Endothelial cell of umbilical vein (primary cell): ENCODE measurements at regions not wholly inside any gene's neighbourhood (a gene's known extent, or its start where the extent isn't known, plus 50 kb on each side); places are given as distances from the start of the nearest gene placed in this dataset.

Source experiments
- BruUV-seq: library from RNA; stranded (reverse); fragments of 400-500 nt; replicated peaks from 2 replicates; lab custom pipeline; 2021; lab: Mats Ljungman, UMichigan
- CTCF ChIA-PET: fragments of 300-600, 350-600 bp; sonication (Branson Sonifier 250); formaldehyde crosslinking; loops from one replicate; lab custom pipeline; 2021; ENCODE audit warnings: antibody characterized with exemption, inconsistent platforms; lab: Charles Lee
- POLR2A ChIA-PET: fragments of 300-600, 350-600 bp; sonication (Branson Sonifier 250); formaldehyde crosslinking; loops from one replicate; lab custom pipeline; 2021; ENCODE audit warnings: antibody characterized with exemption, inconsistent platforms; lab: Charles Lee
- DNase-seq: peaks from one replicate; pipeline ENCODE4 v3.0.0-alpha.2; 2011; ENCODE audit warnings: low read depth, low spot score
- FAIRE-seq: peaks from 2 replicates; lab custom pipeline; 2011; peaks lifted over from hg19 to GRCh38; lab: Jason Lieb, UNC
- H2AFZ ChIP-seq: 2 replicates; pipeline ENCODE4 v1.6.0; 2012; ENCODE audit warnings: low read depth, low read length, control low read depth, inconsistent platforms
- H3K27ac ChIP-seq: 2 replicates; pipeline ENCODE4 v1.5.1; 2011; ENCODE audit warnings: low read depth, mild to moderate bottlenecking, control low read depth, low read length, moderate library complexity; ENCODE audit not compliant: insufficient read depth
- H3K27me3 ChIP-seq, 2 experiments: 2 replicates each; pipeline versions ENCODE4 v1.6.0 to v1.6.1; 2011; ENCODE audit warnings: low read length in 2 of 2, mixed read lengths in 1 of 2; ENCODE audit not compliant: control insufficient read depth in 2 of 2, insufficient read depth in 2 of 2
- H3K36me3 ChIP-seq, 2 experiments: 2 replicates in 1 of 2; 3 replicates in 1 of 2; pipeline ENCODE4 v1.5.1; 2011; ENCODE audit warnings: low read length in 2 of 2, mild to moderate bottlenecking in 1 of 2, moderate library complexity in 1 of 2; ENCODE audit not compliant: control insufficient read depth in 2 of 2, insufficient read depth in 2 of 2; ENCODE audit errors: extremely low read depth in 1 of 2
- H3K4me1 ChIP-seq: 3 replicates; pipeline ENCODE4 v1.5.1; 2011; ENCODE audit warnings: mild to moderate bottlenecking, low read length; ENCODE audit not compliant: control insufficient read depth, insufficient read depth; ENCODE audit errors: extremely low read depth
- H3K4me2 ChIP-seq: 2 replicates; pipeline ENCODE4 v1.6.1; 2011; ENCODE audit warnings: low read length, control low read depth, mixed read lengths; ENCODE audit not compliant: insufficient read depth
- H3K4me3 ChIP-seq, 3 experiments: fragments of 200-600 bp in 1 of 3; sonication (generic), shearing (Covaris generic) in 1 of 3; replicated peaks in 1 of 3; 2 replicates each; pipeline ENCODE4 v1.5.1; 2011 to 2016; ENCODE audit warnings: control low read depth in 3 of 3, low read length in 3 of 3, mild to moderate bottlenecking in 2 of 3, inconsistent platforms in 1 of 3, low read depth in 1 of 3, moderate library complexity in 1 of 3; ENCODE audit not compliant: insufficient read depth in 1 of 3
- H3K79me2 ChIP-seq: 2 replicates; pipeline ENCODE4 v1.6.0; 2012; ENCODE audit warnings: low read length, inconsistent platforms; ENCODE audit not compliant: control insufficient read depth, insufficient read depth
- H3K9ac ChIP-seq: replicated peaks from 2 replicates; pipeline ENCODE3; 2011; ENCODE audit warnings: low read length, control low read depth; ENCODE audit not compliant: insufficient read depth; ENCODE audit errors: extremely low read depth
- H3K9me1 ChIP-seq: replicated peaks from 3 replicates; pipeline ENCODE4 v1.6.0; 2011; ENCODE audit warnings: mild to moderate bottlenecking, low read length; ENCODE audit not compliant: control insufficient read depth, insufficient read depth; ENCODE audit errors: extremely low read depth
- H3K9me3 ChIP-seq: replicated peaks from 2 replicates; pipeline ENCODE4 v1.5.1; 2012; ENCODE audit warnings: low read length, inconsistent platforms; ENCODE audit not compliant: control insufficient read depth, insufficient read depth
- H4K20me1 ChIP-seq: replicated peaks from 2 replicates; pipeline ENCODE3; 2011; ENCODE audit warnings: mild to moderate bottlenecking, low read length; ENCODE audit not compliant: control insufficient read depth, insufficient read depth; ENCODE audit errors: extremely low read depth
- CTCF ChIP-seq, 2 donors: IDR thresholded peaks; 1 replicate in 1 of 2; 2 replicates in 1 of 2; pipeline ENCODE4 v1.5.1; 2011; ENCODE audit warnings: low read length in 2 of 2, mild to moderate bottlenecking in 2 of 2, moderate library complexity in 2 of 2, control low read depth in 1 of 2, inconsistent platforms in 1 of 2, low read depth in 1 of 2; ENCODE audit not compliant: insufficient read depth in 1 of 2; ENCODE audit errors: extremely low read depth in 1 of 2
- FOS ChIP-seq: IDR thresholded peaks from 2 replicates; pipeline ENCODE4 v1.6.1; 2011; ENCODE audit warnings: mild to moderate bottlenecking, low read length, moderate library complexity, borderline replicate concordance; ENCODE audit not compliant: insufficient read depth
- GATA2 ChIP-seq: IDR thresholded peaks from 2 replicates; pipeline ENCODE4 v1.7.0; 2011; ENCODE audit warnings: low read depth, mild to moderate bottlenecking, moderate library complexity, mixed read lengths, low read length; ENCODE audit not compliant: insufficient read length, insufficient read depth
- JUN ChIP-seq: IDR thresholded peaks from 2 replicates; pipeline ENCODE4 v1.6.1; 2011; ENCODE audit warnings: borderline replicate concordance, low read depth; ENCODE audit not compliant: insufficient read length, insufficient read depth
- MAX ChIP-seq: IDR thresholded peaks from 2 replicates; pipeline ENCODE4 v1.6.1; 2011; ENCODE audit not compliant: insufficient read depth, insufficient read length
- MYC ChIP-seq: IDR thresholded peaks from one replicate; pipeline ENCODE4 v1.6.1; 2011; ENCODE audit warnings: mild to moderate bottlenecking, low read depth, low read length
- POLR2A ChIP-seq: IDR thresholded peaks from 2 replicates; pipeline ENCODE4 v1.6.1; 2012; ENCODE audit warnings: low read depth, mild to moderate bottlenecking, control low read depth, low read length
- POLR2AphosphoS5 ChIP-seq: IDR thresholded peaks from 2 replicates; pipeline ENCODE4 v1.6.1; 2012; ENCODE audit warnings: low read depth, mild to moderate bottlenecking, control low read depth, low read length, moderate library complexity; ENCODE audit not compliant: insufficient read depth
- dilution Hi-C: fragments of 300-500 bp; cut with MboI; formaldehyde crosslinking; loops from one replicate; pipeline ENCODE4 v1.15.0; 2019; ENCODE audit warnings: low sequenced_read_pairs; ENCODE audit not compliant: extremely low pct_ligation_motif_present
- intact Hi-C: fragments of 100-400 bp; cut with micrococcal nuclease; formaldehyde crosslinking; loops from one replicate; pipeline ENCODE4 v1.10.0; 2022

DNA sequence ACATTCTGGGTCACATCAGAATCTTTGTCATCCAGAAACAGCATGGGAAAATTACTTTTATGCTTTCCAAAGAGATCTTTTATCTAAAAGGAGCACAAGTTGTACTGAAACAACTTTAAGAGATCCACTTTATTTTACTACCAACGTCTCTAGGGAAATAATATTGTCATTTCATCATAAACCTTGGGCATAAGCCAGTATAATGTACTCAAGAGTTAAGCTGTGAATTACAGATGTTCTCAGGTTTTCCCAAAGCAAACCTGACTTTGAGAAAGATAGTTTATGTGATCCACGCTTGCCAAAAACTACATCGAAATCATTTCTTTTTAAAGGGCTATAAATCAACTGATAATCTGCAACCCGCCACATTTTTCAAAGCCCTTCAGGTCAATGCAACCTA, 124.1 kb upstream of the CRBN start:
- Histone ChIP-seq H3K9ac (no peak overlapping the region), H3K9me1 (no peaks in the 10 kb centered on the region), H4K20me1 (no peaks in the 10 kb centered on the region), H3K27ac (no peak overlapping the region), H3K36me3 (no peaks in the 10 kb centered on the region), H3K27me3 (no peaks in the 10 kb centered on the region), H3K9me3 (peaks cover 2% of the 10 kb centered on the region), H2AFZ (no peak overlapping the region), H3K4me1 (no peaks in the 10 kb centered on the region), H3K79me2 (no peaks in the 10 kb centered on the region), H3K4me2 (no peak overlapping the region), H3K4me3 (no peak overlapping the region)
- no peak for DNase-seq
- FAIRE-seq, result no peak
- no TSS peak for BruUV-seq
- dilution Hi-C loops (no loop called here), intact Hi-C loops (no loop called here)
- CTCF ChIA-PET, result no interaction called here
- TF ChIP-seq MAX, result no peak
- TF ChIP-seq POLR2A, result no peak
- no peak for TF ChIP-seq FOS
- no peak for TF ChIP-seq GATA2
- TF ChIP-seq JUN, result no peak
- no peak for TF ChIP-seq MYC
- no peak for TF ChIP-seq CTCF (IDR thresholded peaks at IDR 0.05; ENCODE audit: extremely low read depth in 1 of 2, insufficient read depth in 1 of 2, low read depth in 1 of 2, low read length in 2 of 2)
- TF ChIP-seq POLR2AphosphoS5, result no peak
- POLR2A ChIA-PET, result no interaction called here
